Astrocyte (in vitro differentiated cells and primary cell): ENCODE measurements at regions not wholly inside any gene's neighbourhood (a gene's known extent, or its start where the extent isn't known, plus 50 kb on each side); places are given as distances from the start of the nearest gene placed in this dataset.

Experiments
- DNase-seq: peaks from one replicate; pipeline ENCODE4 v3.0.0-alpha.2; 2010; ENCODE audit warnings: low read depth
- FAIRE-seq: peaks from 2 replicates; lab custom pipeline; 2011; peaks lifted over from hg19 to GRCh38; lab: Jason Lieb, UNC
- H2AFZ ChIP-seq: 2 replicates; pipeline ENCODE4 v1.6.0; 2012; ENCODE audit warnings: low read depth, low read length, inconsistent platforms
- H3K27ac ChIP-seq: 2 replicates; pipeline ENCODE4 v1.5.1; 2011; ENCODE audit warnings: low read depth, low read length, inconsistent platforms
- H3K27me3 ChIP-seq: 2 replicates; pipeline ENCODE4 v1.6.0; 2011; ENCODE audit warnings: low read length, inconsistent platforms; ENCODE audit not compliant: insufficient read depth
- H3K36me3 ChIP-seq: 2 replicates; pipeline ENCODE4 v1.5.1; 2011; ENCODE audit warnings: low read length, inconsistent platforms; ENCODE audit not compliant: insufficient read depth
- H3K4me1 ChIP-seq: 2 replicates; pipeline ENCODE4 v1.5.1; 2011; ENCODE audit warnings: low read length, inconsistent platforms; ENCODE audit not compliant: insufficient read depth
- H3K4me2 ChIP-seq: 2 replicates; pipeline ENCODE4 v1.6.0; 2012; ENCODE audit warnings: low read length, inconsistent platforms
- H3K4me3 ChIP-seq: 2 replicates; pipeline ENCODE4 v1.5.1; 2011; ENCODE audit warnings: low read depth, mild to moderate bottlenecking, low read length, inconsistent platforms; ENCODE audit not compliant: insufficient read depth
- H3K79me2 ChIP-seq: 2 replicates; pipeline ENCODE4 v1.6.0; 2012; ENCODE audit warnings: mild to moderate bottlenecking, low read length, inconsistent platforms; ENCODE audit not compliant: insufficient read depth
- H3K9ac ChIP-seq: 2 replicates; pipeline ENCODE4 v1.6.0; 2012; ENCODE audit warnings: mild to moderate bottlenecking, low read length, inconsistent platforms
- H3K9me3 ChIP-seq: 2 replicates; pipeline ENCODE4 v1.5.1; 2012; ENCODE audit warnings: low read depth, mild to moderate bottlenecking, low read length, inconsistent platforms; ENCODE audit not compliant: insufficient read depth
- H4K20me1 ChIP-seq: 2 replicates; pipeline ENCODE4 v1.6.0; 2012; ENCODE audit warnings: low read length, inconsistent platforms; ENCODE audit not compliant: insufficient read depth
- H3K27ac Mint-ChIP-seq: one replicate; pipeline ENCODE4 v1.8.0; 2021; ENCODE audit warnings: mild to moderate bottlenecking, mixed read lengths; ENCODE audit not compliant: unreplicated experiment
- H3K27me3 Mint-ChIP-seq: one replicate; pipeline ENCODE4 v1.8.0; 2021; ENCODE audit warnings: low read depth, mixed read lengths; ENCODE audit not compliant: unreplicated experiment
- H3K36me3 Mint-ChIP-seq: one replicate; pipeline ENCODE4 v1.8.0; 2021; ENCODE audit warnings: low read depth, mixed read lengths; ENCODE audit not compliant: unreplicated experiment
- H3K4me1 Mint-ChIP-seq: one replicate; pipeline ENCODE4 v1.8.0; 2021; ENCODE audit warnings: low read depth, mixed read lengths; ENCODE audit not compliant: unreplicated experiment
- H3K4me3 Mint-ChIP-seq: one replicate; pipeline ENCODE4 v1.8.0; 2021; ENCODE audit warnings: mild to moderate bottlenecking, moderate library complexity, mixed read lengths; ENCODE audit not compliant: unreplicated experiment
- H3K9me3 Mint-ChIP-seq: one replicate; pipeline ENCODE4 v1.8.0; 2021; ENCODE audit warnings: mild to moderate bottlenecking, mixed read lengths; ENCODE audit not compliant: unreplicated experiment
- EZH2 ChIP-seq: IDR thresholded peaks from 2 replicates; pipeline ENCODE4 v1.6.1; 2012; ENCODE audit warnings: mild to moderate bottlenecking, low read length, inconsistent platforms; ENCODE audit not compliant: insufficient read depth
- TF ChIP-seq, protein P1 (sequence below): IDR thresholded peaks from 2 replicates; pipeline ENCODE4 v1.5.1; 2011; ENCODE audit warnings: low read depth, mild to moderate bottlenecking, inconsistent platforms, low read length, moderate library complexity; ENCODE audit not compliant: insufficient read depth

DNA sequence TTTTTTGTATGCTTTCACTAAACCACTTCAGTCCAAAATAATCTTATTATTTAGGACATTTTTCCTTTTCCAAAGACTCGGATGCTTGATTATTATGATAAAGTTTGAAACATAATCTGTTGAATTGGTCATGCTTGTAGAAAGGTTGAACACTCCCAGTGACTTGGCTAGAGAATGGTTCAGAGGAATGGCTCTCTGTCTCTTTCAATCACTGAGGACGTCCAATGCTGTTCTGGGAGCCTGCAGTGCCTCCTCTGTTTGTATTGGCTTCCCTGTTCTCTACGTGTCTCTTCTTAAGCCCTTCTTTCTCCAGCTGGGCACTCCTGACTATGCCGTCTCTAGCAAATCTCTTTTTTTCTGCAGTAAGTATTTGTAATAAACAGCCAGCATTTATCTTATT lies 369.0 kb upstream of the DYNLRB2 start:
- no peaks in the 10 kb centered on the region for H3K79me2 ChIP-seq
- no peak overlapping the region for H3K27ac ChIP-seq
- FAIRE-seq (no peak), DNase-seq (no peak)
- TF ChIP-seq, protein P1, sequence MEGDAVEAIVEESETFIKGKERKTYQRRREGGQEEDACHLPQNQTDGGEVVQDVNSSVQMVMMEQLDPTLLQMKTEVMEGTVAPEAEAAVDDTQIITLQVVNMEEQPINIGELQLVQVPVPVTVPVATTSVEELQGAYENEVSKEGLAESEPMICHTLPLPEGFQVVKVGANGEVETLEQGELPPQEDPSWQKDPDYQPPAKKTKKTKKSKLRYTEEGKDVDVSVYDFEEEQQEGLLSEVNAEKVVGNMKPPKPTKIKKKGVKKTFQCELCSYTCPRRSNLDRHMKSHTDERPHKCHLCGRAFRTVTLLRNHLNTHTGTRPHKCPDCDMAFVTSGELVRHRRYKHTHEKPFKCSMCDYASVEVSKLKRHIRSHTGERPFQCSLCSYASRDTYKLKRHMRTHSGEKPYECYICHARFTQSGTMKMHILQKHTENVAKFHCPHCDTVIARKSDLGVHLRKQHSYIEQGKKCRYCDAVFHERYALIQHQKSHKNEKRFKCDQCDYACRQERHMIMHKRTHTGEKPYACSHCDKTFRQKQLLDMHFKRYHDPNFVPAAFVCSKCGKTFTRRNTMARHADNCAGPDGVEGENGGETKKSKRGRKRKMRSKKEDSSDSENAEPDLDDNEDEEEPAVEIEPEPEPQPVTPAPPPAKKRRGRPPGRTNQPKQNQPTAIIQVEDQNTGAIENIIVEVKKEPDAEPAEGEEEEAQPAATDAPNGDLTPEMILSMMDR, result no peak
- TF ChIP-seq EZH2, result no peak
- Mint-ChIP-seq H3K4me1 (peaks cover 21% of the 10 kb centered on the region), H3K9me3 (peaks cover 2% of the 10 kb centered on the region), H3K27me3 (no peaks in the 10 kb centered on the region), H3K27ac (no peak overlapping the region), H3K36me3 (no peaks in the 10 kb centered on the region), H3K4me3 (no peak overlapping the region)
- H4K20me1 ChIP-seq, result no peaks in the 10 kb centered on the region
- H3K4me2 ChIP-seq, result no peak overlapping the region
- H2AFZ ChIP-seq, result no peak overlapping the region
- H3K4me3 ChIP-seq, result no peak overlapping the region
- no peaks in the 10 kb centered on the region for H3K27me3 ChIP-seq
- peaks cover 24% of the 10 kb centered on the region for H3K4me1 ChIP-seq
- H3K9me3 ChIP-seq, result no peaks in the 10 kb centered on the region
- no peak overlapping the region for H3K9ac ChIP-seq
- H3K36me3 ChIP-seq, result no peaks in the 10 kb centered on the region

DNA sequence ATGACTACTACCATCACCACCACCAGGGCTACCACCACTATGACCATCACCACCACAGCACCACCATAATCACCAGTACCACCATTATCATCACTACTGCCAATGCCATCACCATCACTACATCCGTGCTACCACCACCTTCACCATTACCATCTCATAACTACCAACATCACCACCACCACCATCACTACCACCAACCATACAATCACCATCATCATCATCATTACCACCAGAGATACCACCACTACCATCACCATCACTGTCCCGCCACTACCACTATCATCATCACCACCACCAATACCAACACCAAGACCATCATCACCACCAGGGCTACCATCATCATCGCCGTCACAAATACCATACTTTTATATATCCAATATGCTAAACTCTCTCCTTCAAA lies 369.6 kb upstream of the DYNLRB2 start:
- H3K36me3 ChIP-seq, result no peaks in the 10 kb centered on the region
- no peak overlapping the region for H3K27ac ChIP-seq
- H3K27me3 ChIP-seq, result no peaks in the 10 kb centered on the region
- H3K27me3 Mint-ChIP-seq, result no peaks in the 10 kb centered on the region
- peaks cover 23% of the 10 kb centered on the region for H3K4me1 ChIP-seq
- peaks cover 16% of the 10 kb centered on the region for H3K4me1 Mint-ChIP-seq
- no peak overlapping the region for H3K4me3 Mint-ChIP-seq
- FAIRE-seq (no peak), DNase-seq (no peak)
- H3K9me3 ChIP-seq, result no peaks in the 10 kb centered on the region
- H3K36me3 Mint-ChIP-seq, result no peaks in the 10 kb centered on the region
- H3K27ac Mint-ChIP-seq, result no peak overlapping the region
- no peaks in the 10 kb centered on the region for H4K20me1 ChIP-seq
- TF ChIP-seq, protein P1, result no peak
- TF ChIP-seq EZH2, result no peak
- H3K4me3 ChIP-seq, result no peak overlapping the region
- peaks cover 1% of the 10 kb centered on the region for H3K9me3 Mint-ChIP-seq
- no peak overlapping the region for H3K9ac ChIP-seq
- H3K79me2 ChIP-seq, result no peaks in the 10 kb centered on the region
- no peak overlapping the region for H3K4me2 ChIP-seq
- no peak overlapping the region for H2AFZ ChIP-seq

DNA sequence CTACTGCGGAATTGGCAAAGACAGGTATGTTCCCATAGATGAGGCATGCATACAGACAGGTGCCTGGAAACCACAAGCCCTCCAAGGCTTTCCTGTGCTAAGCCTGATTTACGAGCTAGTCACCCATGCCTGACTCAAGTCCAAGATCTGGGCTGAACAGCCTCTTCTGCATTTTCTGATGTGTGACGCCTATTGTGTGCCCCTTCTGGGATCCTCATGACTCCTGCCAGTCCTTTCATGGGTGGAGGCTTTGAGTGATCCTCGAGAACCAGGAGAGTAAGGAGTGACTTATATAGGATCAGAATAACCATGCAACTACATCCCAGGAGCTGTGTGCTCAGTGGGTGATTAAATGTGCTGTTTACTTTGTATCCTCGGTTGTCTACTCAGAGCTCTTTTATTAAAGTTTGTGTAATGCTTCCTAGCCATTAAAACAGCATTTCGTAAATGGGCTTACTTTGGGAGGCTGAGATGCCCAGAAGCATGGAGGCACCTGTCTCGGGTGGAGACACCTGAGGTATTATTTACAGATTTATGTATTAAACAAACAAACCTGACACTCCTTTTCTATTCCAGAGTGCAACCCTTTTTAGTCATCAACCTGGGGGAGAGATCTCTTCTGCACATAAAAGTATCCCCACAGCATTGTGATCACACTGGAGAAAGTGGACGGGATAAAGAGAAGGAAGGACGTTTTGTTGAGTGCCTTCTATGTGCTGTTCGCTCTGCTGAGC lies 373.0 kb upstream of the DYNLRB2 start:
- Mint-ChIP-seq H3K36me3 (peaks cover 2% of the 10 kb centered on the region), H3K4me3 (no peak overlapping the region), H3K27ac (no peak overlapping the region), H3K4me1 (peaks cover 8% of the 10 kb centered on the region), H3K9me3 (peaks cover 4% of the 10 kb centered on the region), H3K27me3 (no peaks in the 10 kb centered on the region)
- Histone ChIP-seq H3K79me2 (no peaks in the 10 kb centered on the region), H2AFZ (no peak overlapping the region), H3K36me3 (no peaks in the 10 kb centered on the region), H3K9ac (no peak overlapping the region), H3K27me3 (no peaks in the 10 kb centered on the region), H3K9me3 (no peaks in the 10 kb centered on the region), H3K27ac (no peak overlapping the region), H3K4me1 (no peaks in the 10 kb centered on the region), H3K4me2 (no peak overlapping the region), H4K20me1 (no peaks in the 10 kb centered on the region), H3K4me3 (no peak overlapping the region)
- FAIRE-seq, result no peak
- TF ChIP-seq EZH2, result no peak
- TF ChIP-seq, protein P1, result no peak
- DNase-seq, result no peak
